GM20000 (cell line): ENCODE measurements at regions not wholly inside any gene's neighbourhood (a gene's known extent, or its start where the extent isn't known, plus 50 kb on each side); places are given as distances from the start of the nearest gene placed in this dataset.

Experiments used
- DNase-seq: peaks from one replicate; pipeline ENCODE4 v3.0.0; 2012; ENCODE audit warnings: low spot score
- TF ChIP-seq, protein P1 (sequence below): IDR thresholded peaks from 2 replicates; pipeline ENCODE4 v1.5.1; 2012; ENCODE audit warnings: mild to moderate bottlenecking, control low read depth; ENCODE audit errors: extremely low read depth, missing control alignments

DNA sequence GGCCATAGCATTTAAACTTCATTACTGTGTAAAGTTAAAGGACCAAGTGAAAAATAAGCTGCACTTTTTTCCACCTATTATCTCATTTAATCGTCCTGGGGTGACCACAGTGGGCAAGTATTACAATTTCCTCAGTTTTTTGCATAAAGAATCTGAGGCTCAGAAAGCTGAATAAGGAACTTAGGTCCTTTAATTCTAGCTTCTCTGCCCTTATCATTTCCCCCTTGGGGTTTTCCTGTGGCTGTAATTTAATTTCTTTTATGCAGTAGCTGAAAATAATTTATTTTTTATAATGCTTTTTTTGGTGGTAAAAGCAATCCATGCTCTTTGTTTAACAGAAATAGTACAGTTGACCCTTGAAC lies 59.8 kb upstream of the RCBTB2 start:
- TF ChIP-seq, protein P1, sequence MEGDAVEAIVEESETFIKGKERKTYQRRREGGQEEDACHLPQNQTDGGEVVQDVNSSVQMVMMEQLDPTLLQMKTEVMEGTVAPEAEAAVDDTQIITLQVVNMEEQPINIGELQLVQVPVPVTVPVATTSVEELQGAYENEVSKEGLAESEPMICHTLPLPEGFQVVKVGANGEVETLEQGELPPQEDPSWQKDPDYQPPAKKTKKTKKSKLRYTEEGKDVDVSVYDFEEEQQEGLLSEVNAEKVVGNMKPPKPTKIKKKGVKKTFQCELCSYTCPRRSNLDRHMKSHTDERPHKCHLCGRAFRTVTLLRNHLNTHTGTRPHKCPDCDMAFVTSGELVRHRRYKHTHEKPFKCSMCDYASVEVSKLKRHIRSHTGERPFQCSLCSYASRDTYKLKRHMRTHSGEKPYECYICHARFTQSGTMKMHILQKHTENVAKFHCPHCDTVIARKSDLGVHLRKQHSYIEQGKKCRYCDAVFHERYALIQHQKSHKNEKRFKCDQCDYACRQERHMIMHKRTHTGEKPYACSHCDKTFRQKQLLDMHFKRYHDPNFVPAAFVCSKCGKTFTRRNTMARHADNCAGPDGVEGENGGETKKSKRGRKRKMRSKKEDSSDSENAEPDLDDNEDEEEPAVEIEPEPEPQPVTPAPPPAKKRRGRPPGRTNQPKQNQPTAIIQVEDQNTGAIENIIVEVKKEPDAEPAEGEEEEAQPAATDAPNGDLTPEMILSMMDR: no peak
- DNase-seq: no peak

DNA sequence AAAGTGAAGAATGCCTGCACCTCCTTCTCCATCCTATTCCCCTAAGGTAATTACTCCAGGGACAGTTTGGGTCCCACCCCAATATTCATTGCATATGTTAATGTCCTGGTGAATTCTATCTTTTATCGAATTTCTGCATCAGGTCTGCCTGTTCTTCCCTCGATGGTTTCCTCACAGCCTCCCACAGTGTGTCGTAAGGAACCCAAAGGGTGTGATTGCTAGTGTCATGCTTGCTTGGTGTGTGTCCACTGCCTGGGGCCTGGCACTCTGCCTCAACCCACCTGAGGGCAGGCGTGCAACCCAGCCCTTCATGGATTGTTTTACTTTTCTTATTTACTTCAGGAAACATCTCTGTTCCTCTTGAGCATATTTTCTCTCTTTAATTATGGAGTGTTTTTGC lies 60.2 kb upstream of the CYSLTR2 start:
- no peak for DNase-seq
- TF ChIP-seq, protein P1: no peak

DNA sequence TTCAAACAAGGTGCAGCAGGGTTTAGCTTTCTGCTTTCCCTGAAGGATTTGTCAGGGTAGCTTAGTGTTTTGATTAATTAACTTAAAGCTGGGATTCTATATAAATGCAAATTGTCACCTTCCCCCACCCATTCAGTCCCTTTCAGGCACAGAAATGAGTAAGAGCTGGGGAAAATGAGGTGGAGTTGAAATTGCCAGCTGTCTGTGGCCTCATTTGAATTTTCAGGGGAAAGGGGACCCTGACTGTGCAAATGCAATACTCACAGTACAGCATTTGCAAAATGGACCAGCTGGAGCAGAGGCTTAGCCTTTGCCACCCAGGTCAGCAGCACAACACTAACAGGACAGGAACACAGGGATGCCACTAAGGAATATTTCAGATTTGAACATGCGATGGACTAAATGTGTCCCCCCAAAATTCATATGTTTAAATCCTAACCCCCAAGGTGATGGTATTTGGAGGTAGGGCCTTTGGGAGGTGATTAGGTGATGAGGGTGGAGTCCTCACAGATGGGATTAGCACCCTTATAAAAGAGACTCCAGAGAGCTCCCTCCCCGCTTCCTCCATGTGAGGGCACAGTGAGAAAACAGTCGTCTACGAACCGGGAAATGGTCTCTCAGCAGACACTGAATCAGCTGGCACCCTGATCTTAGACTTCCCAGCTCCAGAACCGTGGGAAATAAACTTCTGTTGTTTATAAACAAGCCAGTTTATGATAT lies 59.5 kb upstream of the CYSLTR2 start:
- TF ChIP-seq, protein P1: no peak
- no peak for DNase-seq

DNA sequence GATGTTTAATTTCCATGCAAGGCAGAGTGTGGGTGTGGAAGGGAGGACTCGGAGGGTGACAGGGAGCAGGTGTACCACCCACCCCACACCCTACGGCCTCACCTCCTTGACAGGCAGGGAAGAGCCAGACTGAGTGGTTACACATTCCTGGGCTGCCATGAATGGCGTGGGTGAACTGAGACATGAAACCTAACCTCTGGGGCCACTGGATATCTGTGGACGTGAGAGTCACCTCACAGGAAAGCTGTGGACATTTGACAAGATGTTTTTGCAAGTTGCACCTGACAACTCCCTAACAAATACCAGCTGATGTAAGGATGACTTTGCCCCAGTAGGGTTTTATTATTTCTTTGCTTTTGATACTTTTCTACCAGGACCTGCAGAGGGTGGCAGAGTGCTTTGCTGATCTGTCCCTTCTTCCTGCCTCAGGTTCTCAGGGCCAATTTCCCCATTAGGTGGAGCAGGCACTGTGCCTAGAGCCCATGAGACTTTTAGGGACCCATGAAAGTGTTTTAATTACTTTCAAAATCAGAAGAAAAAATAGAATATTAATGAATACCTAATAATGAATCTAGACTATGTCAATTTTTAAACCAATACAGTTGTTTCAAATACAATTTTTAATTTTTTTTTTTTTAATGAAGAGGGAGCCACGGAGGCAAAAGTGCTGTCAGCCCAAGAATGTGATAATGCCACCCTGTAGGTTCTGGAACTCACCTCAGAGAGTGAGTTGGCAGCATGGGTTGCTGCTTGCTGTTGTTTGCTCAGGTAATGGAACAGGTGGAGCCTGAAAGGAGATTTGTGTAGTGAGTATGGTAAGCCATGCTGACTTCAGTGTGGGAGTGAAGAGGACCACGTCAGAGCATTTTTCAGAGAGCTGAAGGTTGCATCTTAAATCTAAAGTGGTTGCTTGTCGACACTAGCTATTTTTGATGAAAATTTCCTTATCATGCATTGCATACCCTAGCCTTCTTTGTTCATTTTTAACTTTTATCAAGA lies 58.0 kb upstream of the CYSLTR2 start:
- peak; percentile 34 for DNase-seq
- TF ChIP-seq, protein P1: peak; percentile 42

DNA sequence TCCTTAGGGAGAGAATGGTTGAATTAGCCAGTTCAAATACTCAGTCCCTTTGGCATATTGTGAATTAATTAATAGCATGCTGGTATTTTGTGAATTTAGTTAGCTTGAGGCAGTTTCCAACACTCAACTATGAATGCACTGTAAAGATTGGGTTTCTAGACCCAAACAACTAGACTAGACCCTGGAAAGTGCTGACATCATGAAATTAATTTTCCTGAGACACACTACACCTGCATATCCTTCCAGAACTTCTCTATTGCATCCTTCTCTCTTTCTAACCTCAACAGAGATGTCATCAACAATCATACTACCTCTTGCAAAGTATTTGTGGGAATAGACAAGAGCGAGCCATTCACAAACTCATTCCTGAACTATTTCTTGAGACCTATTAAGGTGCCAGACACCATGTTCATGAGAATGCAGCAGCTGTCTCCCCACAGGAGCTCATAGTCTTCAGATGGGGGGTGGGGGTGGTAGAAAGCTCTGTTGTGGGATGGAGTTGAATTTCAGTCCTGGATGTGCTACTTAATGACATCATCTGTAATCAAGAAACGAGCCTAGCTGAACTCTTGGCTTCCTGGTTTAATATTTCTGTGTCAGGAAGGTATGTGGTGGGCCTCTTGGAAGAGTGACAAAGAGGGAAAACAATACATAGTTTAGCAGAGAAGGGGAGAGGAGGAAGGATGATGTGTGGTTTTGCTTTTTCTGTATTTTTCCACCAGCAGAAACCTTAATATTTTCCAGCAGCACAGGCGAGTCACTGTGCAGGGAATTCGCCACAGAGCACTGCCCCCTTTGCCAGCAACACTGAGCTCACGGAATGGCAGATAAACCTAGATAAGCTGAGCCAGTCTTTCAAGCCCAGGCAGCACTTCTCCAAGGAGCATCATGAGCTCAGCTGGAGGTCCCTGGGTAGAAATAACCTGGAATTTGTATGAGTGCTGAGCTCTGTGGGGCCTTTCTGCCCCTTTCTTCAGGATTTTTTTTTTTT lies 53.1 kb upstream of the CYSLTR2 start:
- TF ChIP-seq, protein P1: no peak
- DNase-seq: no peak

DNA sequence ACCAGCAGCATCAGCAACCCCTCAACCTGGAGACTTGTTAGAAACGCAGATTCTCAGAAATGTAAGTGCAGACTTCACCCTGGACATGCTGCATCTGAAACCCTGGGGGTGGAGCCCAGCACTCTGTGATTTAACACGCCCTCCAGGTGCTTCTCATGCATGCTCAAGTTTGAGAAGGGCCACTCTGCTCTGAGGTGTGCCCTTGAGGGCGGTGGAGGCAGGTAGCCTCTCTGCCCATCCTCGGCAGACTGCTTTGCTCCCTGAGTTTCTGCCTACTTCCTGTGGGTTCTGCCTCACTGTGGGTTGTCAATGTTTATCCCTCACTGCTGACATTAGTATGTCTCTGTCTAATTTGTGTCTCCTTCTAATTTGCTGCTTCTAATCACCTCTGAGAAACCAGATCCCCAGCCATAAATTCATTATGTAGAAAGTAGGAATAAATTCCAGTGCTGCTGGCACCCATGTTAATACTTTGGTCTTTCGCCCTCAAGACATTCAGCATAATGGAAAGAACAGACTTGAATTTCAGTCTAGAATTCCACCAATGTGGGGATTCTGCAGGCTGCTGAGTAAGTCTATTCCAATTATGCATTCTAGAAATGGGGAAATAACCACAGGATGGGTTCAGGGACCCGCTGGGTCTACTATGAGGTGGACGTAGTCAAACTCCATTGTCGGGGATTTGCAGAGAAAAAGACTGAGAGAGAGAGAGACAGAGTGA lies 51.3 kb upstream of the CYSLTR2 start:
- TF ChIP-seq, protein P1: no peak
- no peak for DNase-seq
